ENCODE measurements at regions not wholly inside any gene's neighbourhood (a gene's known extent, or its start where the extent isn't known, plus 50 kb on each side); places are given as distances from the start of the nearest gene placed in this dataset.
"Not testable (repeated sequence)": the region's sequence is repeated elsewhere in the genome, so short reads cannot be mapped to it uniquely, and the experiment has no call there.

DNA sequence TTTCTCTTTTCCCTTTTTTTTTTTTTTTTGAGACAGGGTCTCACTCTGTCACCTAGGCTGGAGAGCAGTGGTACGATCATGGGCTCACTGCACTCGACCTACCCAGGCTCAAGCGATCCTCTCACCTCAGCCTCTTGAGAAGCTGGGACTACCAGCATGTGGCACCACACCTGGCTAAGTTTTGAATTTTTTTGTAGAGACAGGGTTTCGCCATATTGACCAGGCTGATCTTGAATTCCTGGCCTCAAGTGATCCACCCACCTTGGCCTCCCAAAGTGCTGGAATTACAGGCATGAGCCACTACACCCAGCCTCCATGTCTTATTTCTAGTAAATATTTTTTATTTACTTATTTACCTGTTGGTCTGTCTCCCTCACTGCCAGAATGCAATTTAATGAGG, 165.8 kb upstream of the KCTD7 start:
- TF ChIP-seq, protein P1, sequence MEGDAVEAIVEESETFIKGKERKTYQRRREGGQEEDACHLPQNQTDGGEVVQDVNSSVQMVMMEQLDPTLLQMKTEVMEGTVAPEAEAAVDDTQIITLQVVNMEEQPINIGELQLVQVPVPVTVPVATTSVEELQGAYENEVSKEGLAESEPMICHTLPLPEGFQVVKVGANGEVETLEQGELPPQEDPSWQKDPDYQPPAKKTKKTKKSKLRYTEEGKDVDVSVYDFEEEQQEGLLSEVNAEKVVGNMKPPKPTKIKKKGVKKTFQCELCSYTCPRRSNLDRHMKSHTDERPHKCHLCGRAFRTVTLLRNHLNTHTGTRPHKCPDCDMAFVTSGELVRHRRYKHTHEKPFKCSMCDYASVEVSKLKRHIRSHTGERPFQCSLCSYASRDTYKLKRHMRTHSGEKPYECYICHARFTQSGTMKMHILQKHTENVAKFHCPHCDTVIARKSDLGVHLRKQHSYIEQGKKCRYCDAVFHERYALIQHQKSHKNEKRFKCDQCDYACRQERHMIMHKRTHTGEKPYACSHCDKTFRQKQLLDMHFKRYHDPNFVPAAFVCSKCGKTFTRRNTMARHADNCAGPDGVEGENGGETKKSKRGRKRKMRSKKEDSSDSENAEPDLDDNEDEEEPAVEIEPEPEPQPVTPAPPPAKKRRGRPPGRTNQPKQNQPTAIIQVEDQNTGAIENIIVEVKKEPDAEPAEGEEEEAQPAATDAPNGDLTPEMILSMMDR (IDR thresholded peaks at IDR 0.05; ENCODE audit: insufficient read depth, low read depth, low read length) = not testable (repeated sequence)
- TF ChIP-seq EZH2 (IDR thresholded peaks at IDR 0.05; ENCODE audit: insufficient read depth, low read length) = not testable (repeated sequence)
